Stimulated activated CD8-positive, alpha-beta memory T cell treated with anti-CD3 and anti-CD28 coated beads, Interleukin-15, amount 100 ng/mL, for 24 hours (primary cell): ENCODE measurements at regions not wholly inside any gene's neighbourhood (a gene's known extent, or its start where the extent isn't known, plus 50 kb on each side); places are given as distances from the start of the nearest gene placed in this dataset.

Experiments used
- DNase-seq: peaks from one replicate; pipeline ENCODE4 v3.0.0-alpha.2; 2020; ENCODE audit warnings: low read depth

- no peak for DNase-seq
These were observed 132.9 kb downstream of the PALM2AKAP2 start for GRCh38 chr9:109912726-109913460.

- DNase-seq = no peak
These were observed 133.4 kb downstream of the PALM2AKAP2 start for GRCh38 chr9:109913461-109913810.

GRCh38 chr9:109914280-109915027 is 134.5 kb downstream of the PALM2AKAP2 start:
- DNase-seq = no peak

GRCh38 chr9:109916316-109916715 is 136.3 kb downstream of the PALM2AKAP2 start:
- DNase-seq = no peak

- DNase-seq = no peak
These were observed 138.6 kb downstream of the PALM2AKAP2 start for GRCh38 chr9:109918339-109919163.

- DNase-seq = no peak
These were observed 139.9 kb downstream of the PALM2AKAP2 start for GRCh38 chr9:109919736-109920408.

- DNase-seq = no peak
These were observed 142.8 kb downstream of the PALM2AKAP2 start for GRCh38 chr9:109922617-109923470.

GRCh38 chr9:109923471-109923760 is 143.4 kb downstream of the PALM2AKAP2 start:
- DNase-seq = no peak

GRCh38 chr9:109923806-109924205 is 143.8 kb downstream of the PALM2AKAP2 start:
- DNase-seq = no peak

GRCh38 chr9:109925799-109926198 is 145.8 kb downstream of the PALM2AKAP2 start:
- no peak for DNase-seq

- no peak for DNase-seq
These were observed 146.4 kb downstream of the PALM2AKAP2 start for GRCh38 chr9:109926421-109926869.

GRCh38 chr9:109931623-109932022 is 151.6 kb downstream of the PALM2AKAP2 start:
- no peak for DNase-seq

- no peak for DNase-seq
These were observed 154.3 kb downstream of the PALM2AKAP2 start for GRCh38 chr9:109934136-109934856.

- DNase-seq = no peak
These were observed 154.8 kb downstream of the PALM2AKAP2 start for GRCh38 chr9:109934857-109935215.

GRCh38 chr9:109935406-109936087 is 155.5 kb downstream of the PALM2AKAP2 start:
- no peak for DNase-seq

- no peak for DNase-seq
These were observed 158.0 kb downstream of the PALM2AKAP2 start for GRCh38 chr9:109937861-109938453.

- no peak for DNase-seq
These were observed 159.8 kb downstream of the PALM2AKAP2 start for GRCh38 chr9:109939698-109940342.

- no peak for DNase-seq
These were observed 160.6 kb downstream of the PALM2AKAP2 start for GRCh38 chr9:109940561-109940960.

- DNase-seq = no peak
These were observed 161.8 kb downstream of the PALM2AKAP2 start for GRCh38 chr9:109941771-109942170.
